Midbrain (tissue), 1 donor: ENCODE measurements at regions not wholly inside any gene's neighbourhood (a gene's known extent, or its start where the extent isn't known, plus 50 kb on each side); places are given as distances from the start of the nearest gene placed in this dataset.

Experiments used
- DNase-seq: peaks from one replicate; lab custom pipeline; 2025; lab: John Stamatoyannopoulos, UW

GRCh38 chr11:45089676-45090499 lies 56.6 kb upstream of the PRDM11 start:
- DNase-seq = no peak

DNA sequence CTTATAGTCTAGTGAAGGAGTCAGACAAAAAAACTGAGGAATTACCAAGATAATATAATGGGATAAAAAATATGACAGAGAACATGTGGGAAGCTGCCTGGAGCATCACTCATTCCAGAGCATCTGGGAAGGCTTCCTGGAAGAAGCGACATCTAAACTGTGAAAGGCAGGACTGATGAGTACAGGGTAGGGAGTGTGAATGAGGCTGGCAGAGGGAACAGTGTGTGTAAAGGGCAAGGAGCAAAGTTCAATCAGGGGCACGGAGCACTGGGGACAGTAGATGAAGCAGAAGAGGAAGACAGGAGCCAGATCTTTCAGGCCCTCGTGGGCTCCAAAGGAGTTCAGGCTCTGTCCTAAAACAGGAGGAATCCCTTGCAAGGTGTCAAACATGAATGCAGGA lies 55.8 kb upstream of the PRDM11 start:
- DNase-seq = no peak

GRCh38 chr11:45091563-45092403 lies 54.7 kb upstream of the PRDM11 start:
- DNase-seq = no peak

GRCh38 chr11:45092404-45092785 lies 54.0 kb upstream of the PRDM11 start:
- DNase-seq = no peak

- DNase-seq = no peak
These were observed 53.3 kb upstream of the PRDM11 start for GRCh38 chr11:45092901-45093760.

- no peak for DNase-seq
These were observed 52.5 kb upstream of the PRDM11 start for GRCh38 chr11:45093761-45094455.

DNA sequence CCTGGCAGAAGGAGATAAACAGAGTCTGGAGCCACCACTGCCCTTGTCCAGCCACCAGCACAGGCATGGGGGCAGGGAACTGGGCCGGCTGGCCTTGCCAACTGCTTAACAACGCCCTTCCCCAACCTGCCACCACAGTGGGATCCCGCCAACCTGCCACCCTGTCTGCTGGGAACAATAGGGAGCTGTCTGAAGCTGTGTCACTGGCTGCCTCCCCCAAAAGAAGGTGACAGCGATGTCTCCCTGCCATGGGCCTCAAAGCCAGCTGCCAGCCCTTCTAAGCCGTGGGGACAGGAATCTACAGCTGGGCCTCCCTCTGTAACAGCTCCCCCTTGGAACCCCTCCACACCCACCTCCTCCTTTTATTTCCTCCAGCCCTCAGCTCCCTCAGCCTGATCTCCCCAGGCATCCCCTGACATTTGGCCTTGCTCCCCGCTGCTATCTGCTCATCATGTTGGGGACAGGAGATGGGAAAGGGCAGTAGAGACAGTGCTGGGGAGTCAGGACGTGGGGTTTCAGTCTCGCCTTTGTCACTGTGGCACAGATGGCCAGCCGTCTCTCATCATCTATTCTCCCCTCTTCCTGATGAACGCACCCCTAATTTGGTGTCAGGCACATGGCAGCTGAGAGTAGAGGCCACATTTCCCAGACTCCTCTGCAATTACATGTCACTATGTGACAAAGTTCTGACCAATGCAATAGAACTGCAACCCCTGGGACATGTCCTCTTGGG lies 51.3 kb upstream of the PRDM11 start:
- DNase-seq = no peak

DNA sequence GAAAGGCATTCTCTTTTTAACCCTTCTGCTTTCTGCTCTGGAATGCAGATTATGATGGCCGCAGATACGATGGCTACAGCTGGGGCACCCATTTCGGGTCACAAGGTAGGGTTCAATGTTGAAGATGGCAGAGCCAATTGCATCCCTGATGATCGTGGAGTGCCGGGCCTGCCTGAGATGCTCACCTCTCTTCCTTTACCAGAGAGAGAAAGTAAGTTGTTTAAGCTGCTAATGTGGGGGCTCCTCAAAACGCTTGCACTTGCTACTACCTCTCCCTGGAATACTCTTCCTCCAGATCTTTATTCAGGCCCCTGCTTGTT lies 50.8 kb upstream of the PRDM11 start:
- no peak for DNase-seq

DNA sequence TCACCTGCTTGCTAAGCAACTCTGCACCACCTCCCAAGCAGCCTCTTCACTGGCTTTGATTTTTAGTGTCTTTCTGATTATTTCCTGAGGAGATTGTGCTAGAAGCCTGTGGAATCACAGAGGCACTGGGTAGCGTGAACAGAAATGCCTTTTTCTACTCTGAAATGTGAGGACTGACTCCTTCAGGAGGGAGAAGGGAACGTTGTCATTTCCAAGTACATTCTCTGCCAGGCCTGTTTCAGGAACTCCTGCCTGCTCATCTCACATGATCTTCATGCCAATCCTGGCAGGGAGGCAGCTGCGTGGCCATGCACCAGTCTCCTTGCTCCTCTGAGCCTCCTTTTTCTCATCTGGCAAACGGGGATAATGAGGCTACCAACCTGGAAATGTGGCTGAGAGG lies 49.8 kb upstream of the PRDM11 start:
- no peak for DNase-seq
